A673 (cell line): ENCODE measurements at regions not wholly inside any gene's neighbourhood (a gene's known extent, or its start where the extent isn't known, plus 50 kb on each side); places are given as distances from the start of the nearest gene placed in this dataset.

Source experiments
- BruUV-seq: library from RNA; stranded (reverse); fragments of 400-500 nt; replicated peaks from 2 replicates; lab custom pipeline; 2021; lab: Mats Ljungman, UMichigan
- CTCF ChIA-PET: fragments of 300-600 bp; sonication (Branson Sonifier 250); formaldehyde crosslinking; loops from one replicate; lab custom pipeline; 2022; ENCODE audit warnings: antibody characterized with exemption; lab: Charles Lee
- POLR2A ChIA-PET: fragments of 300-600 bp; sonication (Branson Sonifier 250); formaldehyde crosslinking; loops from one replicate; lab custom pipeline; 2022; ENCODE audit warnings: antibody characterized with exemption; ENCODE audit not compliant: low non-redundant PET; lab: Charles Lee
- DNase-seq: peaks from one replicate; pipeline ENCODE4 v3.0.0-alpha.2; 2015; ENCODE audit warnings: low spot score
- H3K27ac ChIP-seq: fragments of 200-600 bp; sonication (generic); 2 replicates; pipeline ENCODE4 v1.5.1; 2016; ENCODE audit warnings: mixed run types, low read depth, mild to moderate bottlenecking, mixed read lengths, antibody characterized with exemption, low read length; ENCODE audit not compliant: poor library complexity, severe bottlenecking
- H3K27me3 ChIP-seq: fragments of 200-600 bp; sonication (generic); replicated peaks from 2 replicates; pipeline ENCODE4 v1.6.1; 2017; ENCODE audit warnings: mixed run types, low read depth, mild to moderate bottlenecking, mixed read lengths, antibody characterized with exemption, low read length; ENCODE audit not compliant: insufficient read depth, poor library complexity
- H3K36me3 ChIP-seq: fragments of 200-600 bp; sonication (generic); 2 replicates; pipeline ENCODE4 v1.6.1; 2016; ENCODE audit warnings: mixed run types, mild to moderate bottlenecking, mixed read lengths, antibody characterized with exemption, low read length; ENCODE audit not compliant: insufficient read depth, poor library complexity, severe bottlenecking
- H3K4me1 ChIP-seq: fragments of 200-600 bp; sonication (generic); 2 replicates; pipeline ENCODE4 v1.6.1; 2017; ENCODE audit warnings: mixed run types, mild to moderate bottlenecking, mixed read lengths, antibody characterized with exemption, low read length; ENCODE audit not compliant: insufficient read depth, poor library complexity, severe bottlenecking
- H3K4me3 ChIP-seq: fragments of 200-600 bp; sonication (generic); 2 replicates; pipeline ENCODE4 v1.5.1; 2016; ENCODE audit warnings: low read depth, mixed run types, mild to moderate bottlenecking, mixed read lengths, low read length; ENCODE audit not compliant: poor library complexity, severe bottlenecking
- H3K9me3 ChIP-seq: fragments of 200-600 bp; sonication (generic); 2 replicates; pipeline ENCODE4 v1.6.1; 2016; ENCODE audit warnings: mixed run types, low read depth, mild to moderate bottlenecking, mixed read lengths, antibody characterized with exemption, low read length; ENCODE audit not compliant: poor library complexity, severe bottlenecking
- EZH2 ChIP-seq: fragments of 200-600 bp; sonication (generic); IDR thresholded peaks from 2 replicates; pipeline ENCODE4 v1.6.1; 2017; ENCODE audit warnings: borderline replicate concordance, low read depth, mild to moderate bottlenecking, mixed read lengths, antibody characterized with exemption, low read length; ENCODE audit not compliant: poor library complexity, severe bottlenecking
- intact Hi-C: fragments of 100-400 bp; cut with micrococcal nuclease; formaldehyde crosslinking; loops from one replicate; pipeline ENCODE4 v1.10.0; 2022; ENCODE audit not compliant: unreplicated experiment
- TF ChIP-seq, protein P1 (sequence below): fragments of 300-800, 200-600 bp; sonication (generic); conservative IDR thresholded peaks from 2 replicates; pipeline ENCODE4 v1.5.1; 2017; ENCODE audit warnings: low read depth, mild to moderate bottlenecking, antibody characterized with exemption, low read length, moderate library complexity, mixed read lengths

DNA sequence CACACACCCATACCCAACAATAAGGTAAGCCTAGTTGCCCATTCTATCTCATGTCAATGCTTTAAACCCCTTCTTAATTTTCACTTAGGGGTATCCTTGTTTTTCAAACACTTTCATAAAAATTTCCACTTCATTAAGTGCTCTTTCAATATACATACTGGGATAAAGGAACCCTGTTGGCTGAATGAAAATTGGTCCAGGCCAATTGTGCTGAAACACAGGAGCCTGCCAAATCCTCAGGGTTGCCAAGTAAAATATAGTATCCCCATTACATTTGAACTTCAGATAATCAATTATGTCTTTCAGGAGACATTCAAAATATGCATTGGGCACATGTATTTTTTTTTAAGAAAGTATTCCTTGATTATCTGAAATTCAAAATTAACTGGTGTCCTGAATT lies 1131.1 kb downstream of the SLITRK1 start:
- ChIA-PET POLR2A (no interaction called here), CTCF (no interaction called here)
- Histone ChIP-seq H3K36me3 (no peaks in the 10 kb centered on the region), H3K4me1 (peaks cover 7% of the 10 kb centered on the region), H3K4me3 (no peak overlapping the region), H3K9me3 (no peaks in the 10 kb centered on the region), H3K27ac (no peak overlapping the region), H3K27me3 (no peaks in the 10 kb centered on the region)
- no TSS peak for BruUV-seq
- DNase-seq: no peak
- TF ChIP-seq, protein P1, sequence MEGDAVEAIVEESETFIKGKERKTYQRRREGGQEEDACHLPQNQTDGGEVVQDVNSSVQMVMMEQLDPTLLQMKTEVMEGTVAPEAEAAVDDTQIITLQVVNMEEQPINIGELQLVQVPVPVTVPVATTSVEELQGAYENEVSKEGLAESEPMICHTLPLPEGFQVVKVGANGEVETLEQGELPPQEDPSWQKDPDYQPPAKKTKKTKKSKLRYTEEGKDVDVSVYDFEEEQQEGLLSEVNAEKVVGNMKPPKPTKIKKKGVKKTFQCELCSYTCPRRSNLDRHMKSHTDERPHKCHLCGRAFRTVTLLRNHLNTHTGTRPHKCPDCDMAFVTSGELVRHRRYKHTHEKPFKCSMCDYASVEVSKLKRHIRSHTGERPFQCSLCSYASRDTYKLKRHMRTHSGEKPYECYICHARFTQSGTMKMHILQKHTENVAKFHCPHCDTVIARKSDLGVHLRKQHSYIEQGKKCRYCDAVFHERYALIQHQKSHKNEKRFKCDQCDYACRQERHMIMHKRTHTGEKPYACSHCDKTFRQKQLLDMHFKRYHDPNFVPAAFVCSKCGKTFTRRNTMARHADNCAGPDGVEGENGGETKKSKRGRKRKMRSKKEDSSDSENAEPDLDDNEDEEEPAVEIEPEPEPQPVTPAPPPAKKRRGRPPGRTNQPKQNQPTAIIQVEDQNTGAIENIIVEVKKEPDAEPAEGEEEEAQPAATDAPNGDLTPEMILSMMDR: no peak
- no peak for TF ChIP-seq EZH2
- intact Hi-C loops: no loop called here

DNA sequence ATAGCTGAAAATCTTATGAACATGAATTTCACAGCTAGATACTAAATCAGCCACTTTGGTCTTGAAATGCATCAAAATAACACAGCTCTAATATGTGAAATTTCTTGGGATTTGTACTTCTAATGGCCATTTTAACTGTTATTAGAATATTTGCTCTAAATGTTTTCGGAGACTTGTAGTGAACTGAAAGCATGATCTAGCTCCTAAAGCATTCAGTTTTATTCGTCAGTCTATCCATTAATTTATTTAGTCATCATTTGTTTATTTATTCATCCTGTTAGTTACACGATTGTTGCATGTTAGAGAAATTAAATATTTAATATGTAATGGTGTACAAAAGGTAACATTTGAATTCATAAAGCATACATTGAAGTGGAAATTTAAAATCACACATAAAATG lies 1132.7 kb downstream of the SLITRK1 start:
- Histone ChIP-seq H3K27ac (no peak overlapping the region), H3K27me3 (no peaks in the 10 kb centered on the region), H3K4me1 (peaks cover 7% of the 10 kb centered on the region), H3K4me3 (no peak overlapping the region), H3K36me3 (no peaks in the 10 kb centered on the region), H3K9me3 (no peaks in the 10 kb centered on the region)
- DNase-seq: no peak
- ChIA-PET POLR2A (interaction anchor here (0.6 kb wide), 1 partner anchor 1512 kb away, joined by 3 read pairs; no protein-coding TSS in a partner anchor), CTCF (no interaction called here)
- intact Hi-C loops: no loop called here
- BruUV-seq: no TSS peak
- no peak for TF ChIP-seq EZH2
- TF ChIP-seq, protein P1: no peak

DNA sequence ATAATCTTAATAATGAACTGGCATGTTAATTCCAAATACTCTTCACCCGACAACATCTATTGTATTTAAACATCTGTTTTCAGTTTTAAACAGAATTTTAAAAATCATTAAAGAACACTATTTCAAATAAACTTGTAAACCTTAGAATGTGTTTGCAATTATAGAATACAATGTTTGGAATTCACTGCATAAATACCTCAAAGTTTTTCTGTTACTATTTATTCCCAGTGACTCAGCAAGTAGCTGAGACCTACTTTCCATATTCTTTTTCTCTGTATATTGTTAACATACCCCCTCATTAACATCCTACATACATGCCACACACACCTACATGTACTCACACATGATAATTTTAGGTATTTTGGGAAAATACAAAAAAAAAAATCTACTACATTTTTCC lies 1134.3 kb downstream of the SLITRK1 start:
- intact Hi-C loops: no loop called here
- CTCF ChIA-PET: no interaction called here

More for the DNA sequence above, 1134.3 kb downstream of the SLITRK1 start:
- H3K27ac ChIP-seq: no peak overlapping the region
- no peaks in the 10 kb centered on the region for H3K9me3 ChIP-seq
- POLR2A ChIA-PET: no interaction called here
- no peaks in the 10 kb centered on the region for H3K27me3 ChIP-seq
- H3K4me3 ChIP-seq: no peak overlapping the region
- H3K4me1 ChIP-seq: peaks cover 7% of the 10 kb centered on the region
- BruUV-seq: no TSS peak
- DNase-seq: no peak
- H3K36me3 ChIP-seq: no peaks in the 10 kb centered on the region
- TF ChIP-seq, protein P1: no peak
- TF ChIP-seq EZH2: no peak
